GM23338 (cell line): ENCODE measurements at regions not wholly inside any gene's neighbourhood (a gene's known extent, or its start where the extent isn't known, plus 50 kb on each side); places are given as distances from the start of the nearest gene placed in this dataset.

ENCODE experiments used
- ATAC-seq: fragments of 200-7000 bp; cut with Tn5 transposase; 3 replicates; pipeline ENCODE4 v1.9.1; 2020
- DNase-seq: peaks from one replicate; pipeline ENCODE4 v3.0.0-alpha.2; 2015; ENCODE audit warnings: low spot score
- H2AFZ ChIP-seq: fragments of 200-600 bp; sonication (generic); 2 replicates; pipeline ENCODE4 v1.8.0; 2016; ENCODE audit warnings: antibody characterized with exemption, mild to moderate bottlenecking, moderate library complexity
- H3F3A ChIP-seq: fragments of 200-600 bp; sonication (generic); replicated peaks from 2 replicates; pipeline ENCODE4 v1.8.0; 2017; ENCODE audit warnings: antibody characterized with exemption, mixed run types, low read depth
- H3K27ac ChIP-seq: fragments of 200-600 bp; sonication (generic); 2 replicates; pipeline ENCODE4 v1.6.1; 2016; ENCODE audit warnings: low read depth
- H3K27me3 ChIP-seq: fragments of 200-600 bp; sonication (generic); 2 replicates; pipeline ENCODE4 v1.8.0; 2016; ENCODE audit warnings: mild to moderate bottlenecking, mixed run types, moderate library complexity; ENCODE audit not compliant: insufficient read depth
- H3K36me3 ChIP-seq: fragments of 200-600 bp; sonication (generic); 2 replicates; pipeline ENCODE4 v1.8.0; 2016; ENCODE audit warnings: mild to moderate bottlenecking; ENCODE audit not compliant: insufficient read depth
- H3K4me1 ChIP-seq: fragments of 200-600 bp; sonication (generic); 2 replicates; pipeline ENCODE4 v1.8.0; 2016; ENCODE audit warnings: mild to moderate bottlenecking, moderate library complexity; ENCODE audit not compliant: insufficient read depth
- H3K4me2 ChIP-seq: fragments of 200-600 bp; sonication (generic); 2 replicates; pipeline ENCODE4 v1.7.1; 2017; ENCODE audit warnings: mixed run types
- H3K4me3 ChIP-seq: fragments of 200-600 bp; sonication (generic); 2 replicates; pipeline ENCODE4 v1.6.1; 2016; ENCODE audit warnings: mixed run types
- H3K79me2 ChIP-seq: fragments of 200-600 bp; sonication (generic); replicated peaks from 2 replicates; pipeline ENCODE4 v1.8.0; 2017; ENCODE audit warnings: mild to moderate bottlenecking; ENCODE audit not compliant: insufficient read depth
- H3K9me2 ChIP-seq: fragments of 200-600 bp; sonication (generic); 2 replicates; pipeline ENCODE4 v1.8.0; 2017; ENCODE audit not compliant: insufficient read depth
- H4K20me1 ChIP-seq: fragments of 200-600 bp; sonication (generic); replicated peaks from 2 replicates; pipeline ENCODE4 v1.8.0; 2017; ENCODE audit warnings: mild to moderate bottlenecking; ENCODE audit not compliant: insufficient read depth
- H3K27ac Mint-ChIP-seq: 2 replicates; pipeline ENCODE4 v1.8.0; 2020; ENCODE audit warnings: inconsistent platforms, mild to moderate bottlenecking, moderate library complexity, mixed read lengths
- H3K27me3 Mint-ChIP-seq: 3 replicates; pipeline ENCODE4 v1.8.0; 2022; ENCODE audit warnings: low read depth, mild to moderate bottlenecking, moderate library complexity, mixed read lengths, inconsistent platforms; ENCODE audit not compliant: insufficient read depth, poor library complexity
- H3K36me3 Mint-ChIP-seq: 3 replicates; pipeline ENCODE4 v1.8.0; 2021; ENCODE audit warnings: low read depth, mild to moderate bottlenecking, inconsistent platforms, moderate library complexity, mixed read lengths
- H3K4me1 Mint-ChIP-seq: 3 replicates; pipeline ENCODE4 v1.8.0; 2020; ENCODE audit warnings: mild to moderate bottlenecking, inconsistent platforms, mixed read lengths
- H3K4me3 Mint-ChIP-seq: 3 replicates; pipeline ENCODE4 v1.8.0; 2021; ENCODE audit warnings: moderate library complexity, mild to moderate bottlenecking, inconsistent platforms, mixed read lengths
- H3K9me3 Mint-ChIP-seq: 3 replicates; pipeline ENCODE4 v1.8.0; 2020; ENCODE audit warnings: moderate library complexity, mild to moderate bottlenecking, inconsistent platforms, mixed read lengths
- CREB1 ChIP-seq: fragments of 250-450 bp; sonication (Bioruptor Pico); IDR thresholded peaks from 2 replicates; pipeline ENCODE4 v1.5.0; 2020; ENCODE audit warnings: low read depth, mild to moderate bottlenecking, moderate library complexity
- CTCF ChIP-seq, 2 experiments: fragments of 200-600 bp in 1 of 2; sonication (generic) in 1 of 2; conservative IDR thresholded peaks; 2 replicates each; pipeline versions ENCODE4 v1.5.1 to v1.6.1; 2016 to 2017; ENCODE audit warnings: antibody characterized with exemption in 2 of 2, low read depth in 2 of 2, mild to moderate bottlenecking in 2 of 2, moderate library complexity in 1 of 2
- ETS1 ChIP-seq: IDR thresholded peaks from 2 replicates; pipeline ENCODE4 v1.6.1; 2016; ENCODE audit warnings: antibody characterized with exemption
- EZH2 ChIP-seq: fragments of 200-600 bp; sonication (generic); IDR thresholded peaks from one replicate; pipeline ENCODE4 v1.8.0; 2017; ENCODE audit warnings: antibody characterized with exemption, mild to moderate bottlenecking, low read depth; ENCODE audit not compliant: unreplicated experiment
- EZH2phosphoT487 ChIP-seq: fragments of 200-600 bp; sonication (generic); IDR thresholded peaks from one replicate; pipeline ENCODE4 v1.8.1; 2018; ENCODE audit warnings: antibody characterized with exemption; ENCODE audit not compliant: unreplicated experiment
- JUNB ChIP-seq: IDR thresholded peaks from one replicate; pipeline ENCODE4 v1.6.1; 2016; ENCODE audit warnings: antibody characterized with exemption; ENCODE audit not compliant: unreplicated experiment
- NANOG ChIP-seq: IDR thresholded peaks from 2 replicates; pipeline ENCODE4 v1.6.1; 2016; ENCODE audit warnings: antibody characterized with exemption, borderline replicate concordance
- REST ChIP-seq: IDR thresholded peaks from one replicate; pipeline ENCODE4 v1.6.1; 2018; ENCODE audit warnings: antibody characterized with exemption; ENCODE audit not compliant: unreplicated experiment
- STAT1 ChIP-seq: IDR thresholded peaks from one replicate; pipeline ENCODE4 v1.6.1; 2016; ENCODE audit warnings: antibody characterized with exemption; ENCODE audit not compliant: unreplicated experiment
- ZNF114 ChIP-seq: fragments of 250-450 bp; sonication (Bioruptor Pico); IDR thresholded peaks from 2 replicates; pipeline ENCODE4 v1.5.0; 2020; ENCODE audit warnings: mild to moderate bottlenecking, moderate library complexity
- ZNF331 ChIP-seq: fragments of 250-450 bp; sonication (Bioruptor Pico); IDR thresholded peaks from 2 replicates; pipeline ENCODE4 v1.5.0; 2020; ENCODE audit warnings: low read depth, mild to moderate bottlenecking, moderate library complexity
- ZNF462 ChIP-seq: fragments of 250-450 bp; sonication (Bioruptor Pico); IDR thresholded peaks from 2 replicates; pipeline ENCODE4 v1.5.0; 2020; ENCODE audit warnings: mild to moderate bottlenecking, moderate library complexity

- no peak for TF ChIP-seq ETS1
- no peak for TF ChIP-seq CREB1
- TF ChIP-seq NANOG, result no peak
- no peak for TF ChIP-seq STAT1
- no peak for TF ChIP-seq JUNB
- TF ChIP-seq ZNF114 (CRISPR knock-in tag), result no peak
- no peak for TF ChIP-seq ZNF331 (CRISPR knock-in tag)
- no peak for TF ChIP-seq EZH2phosphoT487
- no peak for TF ChIP-seq REST
- TF ChIP-seq CTCF (conservative IDR thresholded peaks at IDR 0.05; ENCODE audit: low read depth in 2 of 2), result no peak
- no peak for TF ChIP-seq ZNF462 (CRISPR knock-in tag)
- TF ChIP-seq EZH2, result no peak
- no peak overlapping the region for H3K27ac ChIP-seq
- no peaks in the 10 kb centered on the region for H4K20me1 ChIP-seq
- H3K4me3 Mint-ChIP-seq, result no peak overlapping the region
- peaks cover 19% of the 10 kb centered on the region for H3K4me1 ChIP-seq
- no peak overlapping the region for H3K4me3 ChIP-seq
- no peaks in the 10 kb centered on the region for H3K27me3 ChIP-seq
- H3K36me3 Mint-ChIP-seq, result no peaks in the 10 kb centered on the region
- H3K4me2 ChIP-seq, result peak overlapping the region; percentile 17; the same call in 1 of the 2 replicates
- peaks cover 19% of the 10 kb centered on the region for H3K4me1 Mint-ChIP-seq
- no peaks in the 10 kb centered on the region for H3K79me2 ChIP-seq
- H3K27me3 Mint-ChIP-seq, result peaks cover 1% of the 10 kb centered on the region
- no peaks in the 10 kb centered on the region for H3K36me3 ChIP-seq
- H3K9me2 ChIP-seq, result no peaks in the 10 kb centered on the region
- H3K9me3 Mint-ChIP-seq, result no peaks in the 10 kb centered on the region
- peak overlapping the region; percentile 50 for H2AFZ ChIP-seq
- H3F3A ChIP-seq, result no peaks in the 10 kb centered on the region
- H3K27ac Mint-ChIP-seq, result no peak overlapping the region
- ATAC-seq, result peak; percentile 57
- peak; percentile 19 for DNase-seq
Measured at GRCh38 chr5:63070001-63070400, 491.4 kb downstream of the LRRC70 start.
